RPMI8226 (cell line): ENCODE measurements at regions not wholly inside any gene's neighbourhood (a gene's known extent, or its start where the extent isn't known, plus 50 kb on each side); places are given as distances from the start of the nearest gene placed in this dataset.

ENCODE experiments used
- DNase-seq: peaks from one replicate; pipeline ENCODE4 v3.0.0-alpha.2; 2015

GRCh38 chr11:19661827-19662226, 50.8 kb upstream of the NAV2 start:
- no peak for DNase-seq

DNA sequence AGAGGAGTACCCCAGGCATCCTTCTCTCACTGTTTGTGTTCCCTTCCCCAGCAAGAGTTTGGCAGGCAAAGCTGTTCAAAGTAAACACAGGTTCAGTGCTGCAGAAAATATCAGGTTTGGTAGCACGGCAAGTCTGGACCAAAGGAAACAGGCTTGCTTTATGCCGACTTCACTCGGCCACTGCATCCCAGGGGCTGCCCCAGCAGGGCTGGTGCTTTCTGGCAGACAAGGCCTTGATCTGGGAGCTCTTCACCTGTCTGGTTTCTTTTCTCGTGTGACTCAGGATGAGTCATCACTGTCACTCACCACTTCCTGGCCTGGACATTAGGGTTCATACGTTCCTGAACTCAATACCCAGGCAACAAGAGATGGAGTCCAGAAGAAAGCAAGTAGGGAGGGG, 52.6 kb upstream of the NAV2 start:
- DNase-seq, result peak; percentile 46

DNA sequence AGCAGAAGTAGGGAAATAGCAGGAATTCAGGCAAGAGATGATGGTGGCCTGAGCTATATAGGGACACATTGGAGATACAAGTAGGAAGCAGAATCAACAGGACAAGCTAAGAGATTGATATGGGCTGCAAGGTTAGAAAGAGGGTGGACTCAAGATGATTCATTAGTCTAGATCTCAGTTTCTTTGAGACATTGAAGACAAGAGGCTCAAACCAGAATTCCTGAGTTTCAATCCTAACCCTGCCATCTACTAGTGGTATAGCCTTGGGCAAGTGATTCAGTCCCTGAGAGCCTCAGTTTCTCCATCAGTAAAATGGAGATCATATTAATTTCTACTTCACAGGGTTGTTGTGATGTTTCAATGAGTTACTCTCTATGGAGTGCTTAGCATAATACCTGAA, 53.1 kb upstream of the NAV2 start:
- no peak for DNase-seq

- no peak for DNase-seq
Measured at GRCh38 chr11:19658344-19658743, 54.3 kb upstream of the NAV2 start.

DNA sequence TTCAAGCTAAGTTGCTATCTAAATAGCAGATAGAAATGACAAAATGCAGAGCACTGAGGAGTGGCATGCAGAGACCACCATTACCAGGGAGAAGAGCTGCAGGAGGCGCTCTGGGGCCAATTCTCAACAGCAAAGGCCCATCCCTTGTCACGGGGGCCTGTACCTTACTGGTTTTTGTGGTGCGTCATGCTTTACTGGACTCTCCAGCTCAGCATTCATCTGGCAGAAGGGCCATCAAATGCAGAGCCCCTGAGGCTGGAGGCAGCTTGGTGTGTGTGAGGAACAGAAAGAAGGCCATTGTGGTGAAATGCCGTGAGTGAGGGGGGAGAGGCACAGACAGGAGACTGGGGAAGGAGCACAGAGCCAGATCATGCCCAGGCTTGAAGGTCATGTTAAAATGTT, 56.5 kb upstream of the NAV2 start:
- DNase-seq, result no peak

DNA sequence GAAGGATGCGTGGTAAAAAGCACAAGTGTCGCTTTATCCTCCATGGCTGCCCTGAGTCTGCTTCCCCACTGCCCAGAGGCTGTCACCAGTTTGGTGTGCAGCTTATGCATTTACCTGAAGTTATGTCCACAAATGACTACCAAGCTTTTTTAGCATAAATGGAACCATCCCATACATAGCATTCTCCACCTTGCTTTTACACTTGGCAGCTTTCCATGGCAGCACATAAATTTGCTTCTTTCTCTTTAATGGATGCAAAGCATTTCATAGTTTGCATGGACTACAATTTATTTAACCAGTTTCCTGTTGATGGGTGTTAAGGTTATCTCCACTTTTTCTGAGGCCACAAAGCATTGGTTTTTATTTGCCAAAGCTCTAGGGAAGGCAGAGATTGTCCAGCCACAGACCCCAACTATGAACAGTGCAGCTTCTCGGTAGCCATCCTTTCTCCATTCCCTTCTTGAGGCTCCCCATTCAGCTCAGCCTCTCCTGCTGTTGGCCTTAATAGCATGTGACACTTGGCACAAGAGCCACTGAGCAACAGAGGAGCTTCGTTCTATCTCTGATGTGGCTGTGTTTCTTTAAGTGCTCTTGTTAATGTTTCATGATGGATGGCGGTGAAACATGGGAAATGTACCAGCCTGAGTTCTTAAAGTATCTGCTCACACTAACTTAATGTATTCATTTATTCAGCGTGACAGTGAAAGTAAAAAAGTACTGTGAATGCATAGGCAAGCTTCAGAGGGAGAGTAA, 59.8 kb upstream of the NAV2 start:
- no peak for DNase-seq

- no peak for DNase-seq
Measured at GRCh38 chr11:19651653-19652052, 61.0 kb upstream of the NAV2 start.

GRCh38 chr11:19651028-19651427, 61.6 kb upstream of the NAV2 start:
- DNase-seq, result no peak

DNA sequence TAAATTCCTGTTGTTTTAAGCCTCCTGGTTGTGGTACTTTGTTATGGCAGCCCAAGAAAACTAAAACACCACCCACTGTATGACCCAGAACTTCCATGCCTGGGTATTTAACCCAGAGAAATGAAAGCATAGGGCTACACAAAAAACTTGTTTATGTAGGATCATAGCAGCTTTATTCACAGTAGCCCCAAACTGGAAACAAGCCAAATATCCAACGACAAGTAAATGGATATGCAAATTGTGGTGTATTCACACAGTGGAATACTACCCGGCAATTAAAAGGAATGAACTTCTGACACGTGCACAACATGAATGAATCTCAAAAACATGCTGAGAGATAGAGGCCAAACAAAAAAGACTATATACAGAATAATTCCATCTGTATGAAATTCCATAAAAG, 62.2 kb upstream of the NAV2 start:
- no peak for DNase-seq

- DNase-seq, result no peak
Measured at GRCh38 chr11:19649751-19650150, 62.9 kb upstream of the NAV2 start.

DNA sequence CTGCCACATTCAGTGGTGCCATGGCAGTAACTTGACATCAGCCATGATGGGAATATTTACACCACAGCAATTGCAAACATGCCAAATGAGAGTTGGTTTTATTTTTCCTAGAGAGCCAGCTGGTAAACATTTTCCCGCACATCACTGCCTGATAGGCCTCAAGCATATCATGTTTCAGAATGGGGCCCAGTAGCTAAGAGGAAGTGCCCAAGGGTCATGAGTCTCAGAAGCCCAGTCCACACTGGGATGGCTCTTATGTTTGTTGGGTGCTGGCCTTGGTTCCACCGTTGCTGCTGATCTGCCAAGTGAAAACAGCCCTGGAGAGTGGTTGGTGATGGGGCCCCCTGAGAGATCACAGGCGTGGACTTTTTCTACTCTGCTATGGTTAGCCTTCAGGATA, 64.3 kb upstream of the NAV2 start:
- DNase-seq, result no peak

GRCh38 chr11:19647816-19648215, 64.8 kb upstream of the NAV2 start:
- no peak for DNase-seq

DNA sequence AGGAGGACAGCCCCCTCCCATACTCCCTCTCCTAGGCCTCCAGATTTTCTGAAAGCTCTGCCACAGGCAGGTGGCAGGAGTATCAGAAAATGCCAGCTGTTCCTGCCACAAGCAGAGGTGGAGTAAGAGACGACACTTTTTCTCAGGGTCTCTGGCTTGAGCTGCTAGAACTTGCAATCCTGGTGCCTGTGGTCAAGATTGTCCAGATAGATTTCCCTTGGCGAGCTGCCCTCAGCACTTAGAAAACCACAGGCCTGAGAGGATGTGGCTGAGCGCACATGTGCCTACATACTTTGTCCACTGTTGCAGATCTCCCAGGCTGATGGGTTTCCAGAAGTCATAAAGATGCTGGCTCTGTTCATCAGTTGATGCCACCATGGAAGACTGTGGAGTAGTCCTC, 65.7 kb upstream of the NAV2 start:
- DNase-seq, result no peak

DNA sequence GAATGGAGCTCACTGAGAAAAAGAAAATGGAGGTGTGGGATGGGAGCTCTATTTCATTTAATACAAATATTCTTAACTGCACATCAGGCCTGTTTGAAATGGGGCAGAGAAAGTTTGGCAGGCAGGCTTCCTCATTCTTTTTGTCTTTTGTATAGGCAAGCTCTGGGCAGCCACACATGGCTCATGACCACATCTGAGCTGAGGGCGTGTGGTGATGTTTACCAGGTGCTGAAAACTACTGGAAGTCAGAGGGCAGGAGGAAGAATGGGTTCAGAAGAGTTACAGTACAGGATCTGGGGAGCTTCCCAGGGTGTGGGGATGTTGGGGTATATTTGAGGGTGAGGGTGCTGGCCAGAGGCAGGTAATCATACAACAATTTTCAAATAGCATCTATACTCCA, 66.3 kb upstream of the NAV2 start:
- DNase-seq, result no peak

- DNase-seq, result no peak
Measured at GRCh38 chr11:19644316-19644715, 68.3 kb upstream of the NAV2 start.

GRCh38 chr11:19642185-19643158, 70.2 kb upstream of the NAV2 start:
- DNase-seq, result no peak

GRCh38 chr11:19639603-19640105, 73.0 kb upstream of the NAV2 start:
- DNase-seq, result no peak

DNA sequence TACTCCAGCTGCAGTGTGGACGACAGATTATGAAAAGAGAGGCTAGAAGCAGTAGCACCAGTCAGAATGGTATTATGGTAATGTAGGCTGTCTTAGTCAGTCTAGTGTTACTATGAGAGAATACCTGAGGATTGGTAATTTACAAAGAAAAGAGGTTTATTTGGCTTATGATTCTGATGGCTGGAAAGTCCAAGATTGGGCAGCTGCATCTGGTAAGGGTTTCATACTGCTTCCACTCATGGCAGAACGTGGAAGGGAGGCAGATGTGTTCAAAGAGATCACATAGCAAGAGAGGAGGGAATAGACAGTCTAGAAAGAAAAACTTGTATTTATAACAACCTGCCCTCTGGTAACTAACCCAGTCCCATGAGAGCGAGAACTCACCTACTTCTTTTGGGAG, 77.3 kb upstream of the NAV2 start:
- DNase-seq, result no peak

DNA sequence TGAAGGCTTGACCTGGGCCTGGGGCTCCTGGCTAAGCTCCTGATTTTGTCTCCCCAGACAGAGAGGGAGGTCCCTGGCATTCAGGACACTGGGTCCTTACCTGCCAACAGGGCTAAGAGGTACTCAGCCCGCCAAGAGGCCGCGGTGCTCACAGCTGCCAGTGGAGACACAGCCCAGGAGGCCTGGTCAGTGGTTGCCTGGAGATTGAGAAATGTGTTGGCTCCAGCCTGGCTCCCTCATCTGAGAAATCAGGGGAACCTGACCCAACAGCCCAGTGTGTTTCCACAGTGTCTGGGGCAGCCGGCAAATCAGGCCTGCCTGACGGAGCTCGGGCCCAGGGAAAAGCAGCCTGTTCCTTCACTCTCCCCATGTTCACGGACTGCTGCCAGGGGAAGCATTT, 79.4 kb upstream of the NAV2 start:
- DNase-seq, result no peak

- no peak for DNase-seq
Measured at GRCh38 chr11:19632499-19632834, 80.2 kb upstream of the NAV2 start.

- no peak for DNase-seq
Measured at GRCh38 chr11:19631712-19632498, 80.7 kb upstream of the NAV2 start.

DNA sequence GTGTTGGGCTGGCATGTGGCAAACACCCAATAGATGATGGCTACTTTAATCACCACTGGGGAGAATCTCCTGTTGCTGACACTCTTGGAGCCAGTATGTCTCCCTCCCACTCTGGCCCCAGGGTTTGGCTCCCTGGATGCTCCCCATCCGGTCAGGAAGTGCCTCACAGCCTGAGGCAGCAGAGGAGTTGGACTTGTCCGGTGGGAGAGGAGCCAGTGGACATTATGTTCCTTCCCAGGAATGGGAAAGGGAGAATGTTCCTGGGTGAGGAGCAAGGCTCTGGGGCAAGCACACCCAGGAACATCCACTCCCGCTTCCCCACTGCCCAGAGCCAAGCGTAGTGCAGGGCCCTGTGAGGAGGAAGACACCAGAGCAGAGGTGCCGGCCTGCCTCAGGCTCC, 84.6 kb upstream of the NAV2 start:
- DNase-seq, result no peak

- no peak for DNase-seq
Measured at GRCh38 chr11:19627566-19627965, 85.1 kb upstream of the NAV2 start.
